ENCODE measurements at regions not wholly inside any gene's neighbourhood (a gene's known extent, or its start where the extent isn't known, plus 50 kb on each side); places are given as distances from the start of the nearest gene placed in this dataset.

GRCh38 chr1:82091265-82091664 is 290.5 kb downstream of the ADGRL2 start:
- H3K4me3 ChIP-seq (ENCODE audit: low read depth, low read length) = no peak overlapping the region
- DNase-seq (ENCODE audit: low read depth) = no peak
- TF ChIP-seq CTCF (conservative IDR thresholded peaks at IDR 0.05; ENCODE audit: low read depth, low read length) = no peak

- H3K4me3 ChIP-seq (ENCODE audit: low read depth, low read length) = no peak overlapping the region
- peak; percentile 65 for TF ChIP-seq CTCF (conservative IDR thresholded peaks at IDR 0.05; ENCODE audit: low read depth, low read length)
- no peak for DNase-seq (ENCODE audit: low read depth)
Measured at GRCh38 chr1:82090104-82090503, 289.4 kb downstream of the ADGRL2 start.

- H3K4me3 ChIP-seq (ENCODE audit: low read depth, low read length) = no peak overlapping the region
- DNase-seq (ENCODE audit: low read depth) = no peak
- TF ChIP-seq CTCF (conservative IDR thresholded peaks at IDR 0.05; ENCODE audit: low read depth, low read length) = no peak
Measured at GRCh38 chr1:82086739-82087138, 286.0 kb downstream of the ADGRL2 start.

GRCh38 chr1:82079607-82080006 is 278.9 kb downstream of the ADGRL2 start:
- TF ChIP-seq CTCF (conservative IDR thresholded peaks at IDR 0.05; ENCODE audit: low read depth, low read length) = no peak
- no peak for DNase-seq (ENCODE audit: low read depth)
- no peak overlapping the region for H3K4me3 ChIP-seq (ENCODE audit: low read depth, low read length)

GRCh38 chr1:82073659-82074058 is 272.9 kb downstream of the ADGRL2 start:
- no peak overlapping the region for H3K4me3 ChIP-seq (ENCODE audit: low read depth, low read length)
- TF ChIP-seq CTCF (conservative IDR thresholded peaks at IDR 0.05; ENCODE audit: low read depth, low read length) = no peak
- no peak for DNase-seq (ENCODE audit: low read depth)

GRCh38 chr1:82073071-82073470 is 272.3 kb downstream of the ADGRL2 start:
- TF ChIP-seq CTCF (conservative IDR thresholded peaks at IDR 0.05; ENCODE audit: low read depth, low read length) = no peak
- DNase-seq (ENCODE audit: low read depth) = no peak
- H3K4me3 ChIP-seq (ENCODE audit: low read depth, low read length) = no peak overlapping the region

GRCh38 chr1:82065916-82066315 is 265.2 kb downstream of the ADGRL2 start:
- H3K4me3 ChIP-seq (ENCODE audit: low read depth, low read length) = no peak overlapping the region
- TF ChIP-seq CTCF (conservative IDR thresholded peaks at IDR 0.05; ENCODE audit: low read depth, low read length) = no peak
- no peak for DNase-seq (ENCODE audit: low read depth)

Data from epithelial cell of proximal tubule (primary cell).